ENCODE measurements at regions not wholly inside any gene's neighbourhood (a gene's known extent, or its start where the extent isn't known, plus 50 kb on each side); places are given as distances from the start of the nearest gene placed in this dataset.

DNA sequence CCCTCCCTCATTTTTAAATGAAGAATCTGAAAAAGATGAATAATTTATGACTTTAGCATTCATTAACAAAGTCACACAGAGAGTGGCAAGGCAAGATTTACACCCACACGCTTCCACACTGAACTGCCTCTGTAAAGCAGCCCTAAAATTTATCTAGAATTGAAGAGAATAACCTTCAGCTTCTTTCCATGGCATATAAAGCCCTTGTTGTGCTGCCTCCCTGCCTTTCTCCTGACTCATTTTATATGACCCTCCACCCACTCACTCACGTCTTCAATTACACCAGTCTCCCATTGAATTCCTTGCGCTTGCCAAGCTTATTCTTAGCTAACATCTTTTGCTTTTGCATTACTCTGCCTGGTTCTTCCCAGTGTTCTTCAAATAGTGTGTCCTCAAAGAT is 2649.3 kb downstream of the PCDH7 start:
- no peaks in the 10 kb centered on the region for H3K36me3 ChIP-seq (ENCODE audit: control insufficient read depth in 2 of 2, extremely low read depth in 1 of 2, insufficient read depth in 1 of 2, low read length in 1 of 2)
- H3K36me3 Mint-ChIP-seq, result no peaks in the 10 kb centered on the region
- ChIA-PET POLR2A (no interaction called here), CTCF (no interaction called here)
- 82% methylated on average over 3 of the region's 3 CpGs for WGBS (ENCODE audit: insufficient coverage)
- ATAC-seq (replicated peaks in 1 of 4), result no peak
- H3K4me1 Mint-ChIP-seq, result no peaks in the 10 kb centered on the region
- no peaks in the 10 kb centered on the region for H3K27me3 ChIP-seq (replicated peaks in 1 of 2; ENCODE audit: control insufficient read depth in 2 of 2, extremely low read depth in 1 of 2, insufficient read depth in 2 of 2, low read length in 1 of 2)
- H3K9me3 Mint-ChIP-seq, result peaks cover 18 to 41% (median 20%) of the 10 kb centered on the region in 3 donors
- no peak overlapping the region for H3K4me3 ChIP-seq (ENCODE audit: control insufficient read depth in 1 of 2, extremely low read depth in 1 of 2, low read length in 1 of 2)
- H3K27ac ChIP-seq (ENCODE audit: low read length), result no peak overlapping the region
- no peak overlapping the region for H3K4me3 Mint-ChIP-seq
- peaks cover 2% of the 10 kb centered on the region for H3K9me3 ChIP-seq
- no peaks in the 10 kb centered on the region for H3K27me3 Mint-ChIP-seq
- DNase-seq, result no peak
- H3K4me1 ChIP-seq (ENCODE audit: control insufficient read depth in 1 of 2, extremely low read depth in 1 of 2, insufficient read depth in 2 of 2, low read length in 2 of 2), result no peaks in the 10 kb centered on the region
- no peak overlapping the region for H3K27ac Mint-ChIP-seq

DNA sequence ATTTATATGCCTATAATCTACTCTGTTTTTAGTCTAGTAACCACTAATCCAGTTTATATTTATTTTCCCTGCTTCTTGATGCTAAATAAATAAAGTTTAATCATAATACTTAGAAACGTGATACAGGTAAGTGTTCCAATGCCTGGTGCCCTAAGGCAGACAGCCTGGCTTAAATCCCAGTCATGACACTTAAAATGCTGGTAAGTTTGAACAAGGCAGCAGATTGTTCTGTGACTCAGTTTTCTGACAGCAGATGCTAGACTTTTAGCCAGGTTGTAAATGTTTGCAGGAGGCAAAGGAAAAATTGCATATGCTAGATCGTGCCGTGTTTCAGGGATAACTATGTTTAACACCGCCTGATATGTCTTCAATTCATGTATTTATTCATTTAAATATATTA is 2661.6 kb downstream of the PCDH7 start:
- Histone ChIP-seq H3K27me3 (replicated peaks in 1 of 2; ENCODE audit: control insufficient read depth in 2 of 2, extremely low read depth in 1 of 2, insufficient read depth in 2 of 2, low read length in 1 of 2) (no peaks in the 10 kb centered on the region), H3K4me3 (ENCODE audit: control insufficient read depth in 1 of 2, extremely low read depth in 1 of 2, low read length in 1 of 2) (no peak overlapping the region), H3K9me3 (peaks cover 2% of the 10 kb centered on the region), H3K27ac (ENCODE audit: low read length) (no peak overlapping the region), H3K4me1 (ENCODE audit: control insufficient read depth in 1 of 2, extremely low read depth in 1 of 2, insufficient read depth in 2 of 2, low read length in 2 of 2) (no peaks in the 10 kb centered on the region), H3K36me3 (ENCODE audit: control insufficient read depth in 2 of 2, extremely low read depth in 1 of 2, insufficient read depth in 1 of 2, low read length in 1 of 2) (no peaks in the 10 kb centered on the region)
- Mint-ChIP-seq H3K27ac (no peak overlapping the region), H3K36me3 (no peaks in the 10 kb centered on the region), H3K4me3 (no peak overlapping the region), H3K4me1 (no peaks in the 10 kb centered on the region), H3K27me3 (no peaks in the 10 kb centered on the region), H3K9me3 (peaks cover 11 to 36% (median 18%) of the 10 kb centered on the region in 3 donors)
- ATAC-seq (replicated peaks in 1 of 4) (no peak), DNase-seq (no peak)
- CTCF ChIA-PET, result no interaction called here
- POLR2A ChIA-PET, result no interaction called here
- WGBS (ENCODE audit: insufficient coverage), result 67% methylated on average over 1 of the region's 4 CpGs

- ChIA-PET CTCF (no interaction called here), POLR2A (no interaction called here)
- H3K27me3 ChIP-seq (replicated peaks in 1 of 2; ENCODE audit: control insufficient read depth in 2 of 2, extremely low read depth in 1 of 2, insufficient read depth in 2 of 2, low read length in 1 of 2), result no peaks in the 10 kb centered on the region
- peaks cover 2% of the 10 kb centered on the region for H3K9me3 ChIP-seq
- H3K4me3 Mint-ChIP-seq, result no peak overlapping the region
- H3K9me3 Mint-ChIP-seq, result peaks cover 14 to 42% (median 19%) of the 10 kb centered on the region in 3 donors
- ATAC-seq (replicated peaks in 1 of 4), result no peak
- no peaks in the 10 kb centered on the region for H3K36me3 Mint-ChIP-seq
- no peaks in the 10 kb centered on the region for H3K4me1 Mint-ChIP-seq
- DNase-seq, result no peak
- no peak overlapping the region for H3K27ac Mint-ChIP-seq
- H3K36me3 ChIP-seq (ENCODE audit: control insufficient read depth in 2 of 2, extremely low read depth in 1 of 2, insufficient read depth in 1 of 2, low read length in 1 of 2), result no peaks in the 10 kb centered on the region
- H3K4me1 ChIP-seq (ENCODE audit: control insufficient read depth in 1 of 2, extremely low read depth in 1 of 2, insufficient read depth in 2 of 2, low read length in 2 of 2), result no peaks in the 10 kb centered on the region
- H3K27me3 Mint-ChIP-seq, result no peaks in the 10 kb centered on the region
- H3K4me3 ChIP-seq (ENCODE audit: control insufficient read depth in 1 of 2, extremely low read depth in 1 of 2, low read length in 1 of 2), result no peak overlapping the region
- H3K27ac ChIP-seq (ENCODE audit: low read length), result no peak overlapping the region
Measured at GRCh38 chr4:33386764-33387163, 2666.6 kb downstream of the PCDH7 start.

DNA sequence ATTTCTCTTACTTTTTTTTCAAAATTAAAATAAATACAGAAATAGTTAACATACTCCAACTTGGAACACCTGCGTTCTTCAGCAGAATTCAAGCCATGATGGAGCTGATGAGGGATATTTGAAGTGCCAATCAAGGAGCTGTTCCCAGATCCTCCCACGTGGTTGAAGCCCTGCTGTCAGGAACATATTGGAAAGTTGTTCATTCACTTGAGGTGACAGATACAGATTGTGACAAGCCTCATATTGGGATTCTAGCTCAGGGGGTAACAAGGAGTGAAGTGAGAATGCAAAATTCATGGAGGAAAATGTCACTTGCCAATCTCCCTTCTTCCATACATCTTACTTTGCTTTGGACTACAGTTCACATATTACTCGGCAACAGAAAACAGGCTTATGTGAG is 2670.8 kb downstream of the PCDH7 start:
- CTCF ChIA-PET, result no interaction called here

DNA sequence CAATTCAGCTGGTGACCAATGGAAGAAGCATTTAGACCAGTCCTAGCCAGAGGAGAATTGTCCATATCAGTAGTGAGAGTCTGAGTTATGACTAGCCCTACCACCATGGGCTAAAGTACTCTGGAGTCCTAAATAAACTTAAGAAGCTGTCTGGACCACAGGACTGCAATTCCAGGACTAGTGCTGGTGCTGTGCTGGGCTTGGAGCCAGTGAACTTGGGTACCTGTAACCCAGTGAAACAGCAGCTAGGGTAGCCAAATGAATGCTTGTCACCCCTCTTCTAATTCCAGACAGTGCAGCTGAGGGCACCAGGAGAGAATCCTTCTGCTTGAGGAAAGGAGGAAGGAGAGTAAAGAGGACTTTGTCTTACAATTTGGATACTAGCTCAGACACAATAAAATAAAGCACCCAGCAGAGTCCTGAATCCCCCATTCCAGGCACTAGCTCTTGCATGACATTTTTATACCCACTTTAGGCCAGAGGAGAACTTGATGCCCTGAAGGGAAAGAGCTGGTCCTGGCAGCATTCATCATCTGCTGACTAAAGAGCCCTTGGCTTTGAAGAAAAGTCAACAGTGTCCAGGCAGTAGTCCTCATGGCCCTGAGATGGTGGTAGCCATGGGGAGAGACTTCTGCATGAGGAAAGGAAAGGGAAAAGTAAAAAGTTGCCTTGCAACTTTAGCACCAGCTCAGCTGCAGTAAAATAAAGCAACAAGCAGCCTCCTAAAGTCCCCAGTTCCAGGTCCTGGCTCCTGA is 2675.7 kb downstream of the PCDH7 start:
- ATAC-seq (replicated peaks in 1 of 4), result no peak
- no peak for DNase-seq
- no peaks in the 10 kb centered on the region for H3K27me3 Mint-ChIP-seq
- Histone ChIP-seq H3K27ac (ENCODE audit: low read length) (no peak overlapping the region), H3K27me3 (replicated peaks in 1 of 2; ENCODE audit: control insufficient read depth in 2 of 2, extremely low read depth in 1 of 2, insufficient read depth in 2 of 2, low read length in 1 of 2) (no peaks in the 10 kb centered on the region), H3K36me3 (ENCODE audit: control insufficient read depth in 2 of 2, extremely low read depth in 1 of 2, insufficient read depth in 1 of 2, low read length in 1 of 2) (no peaks in the 10 kb centered on the region), H3K4me1 (ENCODE audit: control insufficient read depth in 1 of 2, extremely low read depth in 1 of 2, insufficient read depth in 2 of 2, low read length in 2 of 2) (no peaks in the 10 kb centered on the region), H3K9me3 (peaks cover 3% of the 10 kb centered on the region), H3K4me3 (ENCODE audit: control insufficient read depth in 1 of 2, extremely low read depth in 1 of 2, low read length in 1 of 2) (no peak overlapping the region)
- H3K4me1 Mint-ChIP-seq, result no peaks in the 10 kb centered on the region
- H3K9me3 Mint-ChIP-seq, result peaks cover 3 to 14% (median 12%) of the 10 kb centered on the region in 3 donors
- H3K27ac Mint-ChIP-seq, result no peak overlapping the region
- no peak overlapping the region for H3K4me3 Mint-ChIP-seq
- ChIA-PET POLR2A (no interaction called here), CTCF (no interaction called here)
- no peaks in the 10 kb centered on the region for H3K36me3 Mint-ChIP-seq

More for the DNA sequence above, 2670.8 kb downstream of the PCDH7 start:
- Histone ChIP-seq H3K27me3 (replicated peaks in 1 of 2; ENCODE audit: control insufficient read depth in 2 of 2, extremely low read depth in 1 of 2, insufficient read depth in 2 of 2, low read length in 1 of 2) (no peaks in the 10 kb centered on the region), H3K4me3 (ENCODE audit: control insufficient read depth in 1 of 2, extremely low read depth in 1 of 2, low read length in 1 of 2) (no peak overlapping the region), H3K27ac (ENCODE audit: low read length) (no peak overlapping the region), H3K4me1 (ENCODE audit: control insufficient read depth in 1 of 2, extremely low read depth in 1 of 2, insufficient read depth in 2 of 2, low read length in 2 of 2) (no peaks in the 10 kb centered on the region), H3K9me3 (no peaks in the 10 kb centered on the region), H3K36me3 (ENCODE audit: control insufficient read depth in 2 of 2, extremely low read depth in 1 of 2, insufficient read depth in 1 of 2, low read length in 1 of 2) (no peaks in the 10 kb centered on the region)
- DNase-seq, result no peak
- no peaks in the 10 kb centered on the region for H3K27me3 Mint-ChIP-seq
- H3K4me1 Mint-ChIP-seq, result no peaks in the 10 kb centered on the region
- ATAC-seq (replicated peaks in 1 of 4), result no peak
- WGBS (ENCODE audit: insufficient coverage), result no CpG with 5 or more reads among the region's 3 CpGs
- no peaks in the 10 kb centered on the region for H3K36me3 Mint-ChIP-seq
- peaks cover 3 to 13% (median 6%) of the 10 kb centered on the region in 3 donors for H3K9me3 Mint-ChIP-seq
- POLR2A ChIA-PET, result interaction anchor here in 1 of 2 donors (0.9 kb wide), 1 partner anchor 1955 kb away, joined by 3 read pairs; no protein-coding TSS in a partner anchor
- H3K4me3 Mint-ChIP-seq, result no peak overlapping the region
- no peak overlapping the region for H3K27ac Mint-ChIP-seq

DNA sequence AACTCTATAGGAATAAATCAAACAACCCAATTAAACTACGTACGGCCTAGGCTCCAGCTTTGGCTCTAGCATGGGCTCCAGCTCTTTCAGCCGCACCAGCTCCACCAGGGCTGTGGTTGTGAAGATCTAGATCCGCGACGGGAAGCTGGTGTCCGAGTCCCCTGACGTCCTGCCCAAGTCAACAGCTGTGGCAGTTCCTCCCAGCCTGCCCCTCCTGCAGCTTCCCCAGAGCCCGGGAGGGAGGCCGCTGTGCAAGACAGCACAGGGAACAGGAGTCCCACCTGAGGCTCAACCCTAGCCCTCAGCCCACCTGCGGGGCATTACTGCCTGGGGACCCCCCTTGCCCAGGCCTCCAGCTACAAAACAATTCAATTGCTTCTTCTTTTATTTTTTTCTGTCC is 2680.3 kb downstream of the PCDH7 start:
- H3K4me1 Mint-ChIP-seq, result no peaks in the 10 kb centered on the region
- H3K9me3 Mint-ChIP-seq, result peaks cover 8 to 25% (median 23%) of the 10 kb centered on the region in 3 donors
- no peaks in the 10 kb centered on the region for H3K27me3 ChIP-seq (replicated peaks in 1 of 2; ENCODE audit: control insufficient read depth in 2 of 2, extremely low read depth in 1 of 2, insufficient read depth in 2 of 2, low read length in 1 of 2)
- H3K36me3 Mint-ChIP-seq, result no peaks in the 10 kb centered on the region
- no peak overlapping the region for H3K4me3 ChIP-seq (ENCODE audit: control insufficient read depth in 1 of 2, extremely low read depth in 1 of 2, low read length in 1 of 2)
- DNase-seq, result no peak
- H3K27ac Mint-ChIP-seq, result no peak overlapping the region
- POLR2A ChIA-PET, result interaction anchor here in 1 of 2 donors (0.6 kb wide), 1 partner anchor 91 kb away, joined by 7 read pairs; no protein-coding TSS in a partner anchor
- H3K4me3 Mint-ChIP-seq, result no peak overlapping the region
- H3K27ac ChIP-seq (ENCODE audit: low read length), result no peak overlapping the region
- H3K9me3 ChIP-seq, result peaks cover 3% of the 10 kb centered on the region
- no peaks in the 10 kb centered on the region for H3K27me3 Mint-ChIP-seq
- no peaks in the 10 kb centered on the region for H3K36me3 ChIP-seq (ENCODE audit: control insufficient read depth in 2 of 2, extremely low read depth in 1 of 2, insufficient read depth in 1 of 2, low read length in 1 of 2)
- 93% methylated on average over 10 of the region's 11 CpGs for WGBS (ENCODE audit: insufficient coverage)
- no peaks in the 10 kb centered on the region for H3K4me1 ChIP-seq (ENCODE audit: control insufficient read depth in 1 of 2, extremely low read depth in 1 of 2, insufficient read depth in 2 of 2, low read length in 2 of 2)
- ATAC-seq (replicated peaks in 1 of 4), result no peak
- CTCF ChIA-PET, result no interaction called here

- H3K27me3 Mint-ChIP-seq, result no peaks in the 10 kb centered on the region
- peaks cover 13 to 31% (median 21%) of the 10 kb centered on the region in 3 donors for H3K9me3 Mint-ChIP-seq
Measured at GRCh38 chr4:33407496-33407895, 2687.3 kb downstream of the PCDH7 start.

More at GRCh38 chr4:33407496-33407895, 2687.3 kb downstream of the PCDH7 start:
- Histone ChIP-seq H3K27me3 (replicated peaks in 1 of 2; ENCODE audit: control insufficient read depth in 2 of 2, extremely low read depth in 1 of 2, insufficient read depth in 2 of 2, low read length in 1 of 2) (no peaks in the 10 kb centered on the region), H3K9me3 (no peaks in the 10 kb centered on the region), H3K27ac (ENCODE audit: low read length) (no peak overlapping the region), H3K36me3 (ENCODE audit: control insufficient read depth in 2 of 2, extremely low read depth in 1 of 2, insufficient read depth in 1 of 2, low read length in 1 of 2) (no peaks in the 10 kb centered on the region), H3K4me3 (ENCODE audit: control insufficient read depth in 1 of 2, extremely low read depth in 1 of 2, low read length in 1 of 2) (no peak overlapping the region), H3K4me1 (ENCODE audit: control insufficient read depth in 1 of 2, extremely low read depth in 1 of 2, insufficient read depth in 2 of 2, low read length in 2 of 2) (no peaks in the 10 kb centered on the region)
- Mint-ChIP-seq H3K4me3 (no peak overlapping the region), H3K36me3 (no peaks in the 10 kb centered on the region), H3K4me1 (no peaks in the 10 kb centered on the region), H3K27ac (no peak overlapping the region)
- WGBS (ENCODE audit: insufficient coverage), result no CpG with 5 or more reads among the region's 2 CpGs
- POLR2A ChIA-PET, result no interaction called here
- DNase-seq, result no peak
- CTCF ChIA-PET, result no interaction called here
- no peak for ATAC-seq (replicated peaks in 1 of 4)
